RWPE2 (cell line): ENCODE measurements at regions not wholly inside any gene's neighbourhood (a gene's known extent, or its start where the extent isn't known, plus 50 kb on each side); places are given as distances from the start of the nearest gene placed in this dataset.
A peak's percentile ranks its signal among the peaks of the same experiment; 100 is the strongest.

ENCODE experiments used
- ATAC-seq: fragments of 200-7000 bp; cut with Tn5 transposase; 3 replicates; pipeline ENCODE4 v1.9.1; 2021; ENCODE audit warnings: low read depth
- DNase-seq: peaks from one replicate; pipeline ENCODE4 v3.0.0-alpha.2; 2020; ENCODE audit warnings: low spot score
- H3K27ac ChIP-seq: fragments of 450-650 bp; 2 replicates; pipeline ENCODE4 v1.5.1; 2017; ENCODE audit warnings: mild to moderate bottlenecking; ENCODE audit not compliant: poor library complexity, severe bottlenecking
- H3K27me3 ChIP-seq: fragments of 250-450 bp; sonication (Bioruptor Pico); 2 replicates; pipeline ENCODE4 v1.5.1; 2021; ENCODE audit warnings: mild to moderate bottlenecking, moderate library complexity; ENCODE audit not compliant: insufficient read depth, poor library complexity, severe bottlenecking
- H3K36me3 ChIP-seq: fragments of 250-450 bp; sonication (Bioruptor Pico); 2 replicates; pipeline ENCODE4 v1.5.1; 2020; ENCODE audit warnings: low read depth, mild to moderate bottlenecking, moderate library complexity
- H3K4me1 ChIP-seq: fragments of 250-450 bp; sonication (Bioruptor Pico); 2 replicates; pipeline ENCODE4 v1.5.1; 2021; ENCODE audit warnings: mild to moderate bottlenecking, moderate library complexity; ENCODE audit not compliant: insufficient read depth, poor library complexity, severe bottlenecking
- H3K4me3 ChIP-seq: fragments of 250-450 bp; sonication (Bioruptor Pico); 2 replicates; pipeline ENCODE4 v1.5.1; 2021; ENCODE audit warnings: mild to moderate bottlenecking, moderate library complexity; ENCODE audit not compliant: severe bottlenecking
- H3K9me3 ChIP-seq: fragments of 250-450 bp; sonication (Bioruptor Pico); 2 replicates; pipeline ENCODE4 v1.5.1; 2021; ENCODE audit warnings: mild to moderate bottlenecking, moderate library complexity; ENCODE audit not compliant: severe bottlenecking
- CTCF ChIP-seq: fragments of 450-650 bp; IDR thresholded peaks from one replicate; pipeline ENCODE4 v1.5.1; 2017; ENCODE audit warnings: mild to moderate bottlenecking, moderate library complexity; ENCODE audit not compliant: poor library complexity, severe bottlenecking

- no peak for TF ChIP-seq CTCF
These were observed 212.7 kb upstream of the C1QTNF7 start for GRCh38 chr4:15215109-15215508.

GRCh38 chr4:15226203-15226602 is 201.6 kb upstream of the C1QTNF7 start:
- Histone ChIP-seq H3K4me1 (no peaks in the 10 kb centered on the region), H3K36me3 (no peaks in the 10 kb centered on the region), H3K9me3 (no peaks in the 10 kb centered on the region), H3K4me3 (no peak overlapping the region), H3K27me3 (no peaks in the 10 kb centered on the region), H3K27ac (no peak overlapping the region)
- ATAC-seq: no peak
- DNase-seq: no peak
- no peak for TF ChIP-seq CTCF

More at GRCh38 chr4:15215109-15215508, 212.7 kb upstream of the C1QTNF7 start:
- H3K36me3 ChIP-seq: no peaks in the 10 kb centered on the region
- no peaks in the 10 kb centered on the region for H3K9me3 ChIP-seq
- H3K4me1 ChIP-seq: no peaks in the 10 kb centered on the region
- DNase-seq (no peak), ATAC-seq (no peak)
- H3K27me3 ChIP-seq: no peaks in the 10 kb centered on the region
- no peak overlapping the region for H3K4me3 ChIP-seq
- H3K27ac ChIP-seq: no peak overlapping the region

GRCh38 chr4:15231265-15232091 is 196.4 kb upstream of the C1QTNF7 start:
- H3K4me3 ChIP-seq: no peak overlapping the region
- H3K27ac ChIP-seq: no peak overlapping the region
- H3K4me1 ChIP-seq: peaks cover 12% of the 10 kb centered on the region
- no peaks in the 10 kb centered on the region for H3K9me3 ChIP-seq
- no peaks in the 10 kb centered on the region for H3K27me3 ChIP-seq
- ATAC-seq (peak; percentile 58), DNase-seq (no peak)
- H3K36me3 ChIP-seq: no peaks in the 10 kb centered on the region
- TF ChIP-seq CTCF: peak; percentile 83

- Histone ChIP-seq H3K4me1 (peaks cover 12% of the 10 kb centered on the region), H3K27ac (no peak overlapping the region), H3K4me3 (no peak overlapping the region), H3K36me3 (no peaks in the 10 kb centered on the region), H3K27me3 (no peaks in the 10 kb centered on the region), H3K9me3 (no peaks in the 10 kb centered on the region)
- ATAC-seq: 0 out of 3 replicates have a peak, but pooled peaks have one; percentile 17
- DNase-seq: no peak
- TF ChIP-seq CTCF: no peak
These were observed 195.2 kb upstream of the C1QTNF7 start for GRCh38 chr4:15232366-15233263.
